IMR-90 (cell line): ENCODE measurements at regions not wholly inside any gene's neighbourhood (a gene's known extent, or its start where the extent isn't known, plus 50 kb on each side); places are given as distances from the start of the nearest gene placed in this dataset.

Experiments used
- CTCF ChIP-seq: conservative IDR thresholded peaks from 2 replicates; pipeline ENCODE4 v1.5.1; 2012; ENCODE audit warnings: mild to moderate bottlenecking, low read depth, low read length, improper control_type of control experiment
- SMC3 ChIP-seq: fragments of 150-350 bp; IDR thresholded peaks from 2 replicates; pipeline ENCODE4 v1.6.1; 2016; ENCODE audit warnings: low read depth, mild to moderate bottlenecking, antibody characterized with exemption, low read length, moderate library complexity

- TF ChIP-seq CTCF (no peak), SMC3 (no peak)
Measured at GRCh38 chr2:145161656-145162055, 641.7 kb upstream of the ZEB2 start.
